PC-9 (cell line): ENCODE measurements at regions not wholly inside any gene's neighbourhood (a gene's known extent, or its start where the extent isn't known, plus 50 kb on each side); places are given as distances from the start of the nearest gene placed in this dataset.

Source experiments
- CTCF ChIP-seq: fragments of 200-600 bp; sonication (generic); conservative IDR thresholded peaks from 2 replicates; pipeline ENCODE4 v1.6.1; 2017; ENCODE audit warnings: mixed run types, antibody characterized with exemption, mild to moderate bottlenecking, moderate library complexity
- EZH2 ChIP-seq: fragments of 200-600 bp; sonication (generic); IDR thresholded peaks from 2 replicates; pipeline ENCODE4 v1.8.0; 2017; ENCODE audit warnings: antibody characterized with exemption, low read depth

GRCh38 chr11:131191606-131192005 is 178.8 kb upstream of the NTM start:
- TF ChIP-seq CTCF (no peak), EZH2 (no peak)
